ENCODE measurements at regions not wholly inside any gene's neighbourhood (a gene's known extent, or its start where the extent isn't known, plus 50 kb on each side); places are given as distances from the start of the nearest gene placed in this dataset.
"Not testable (repeated sequence)": the region's sequence is repeated elsewhere in the genome, so short reads cannot be mapped to it uniquely, and the experiment has no call there.

DNA sequence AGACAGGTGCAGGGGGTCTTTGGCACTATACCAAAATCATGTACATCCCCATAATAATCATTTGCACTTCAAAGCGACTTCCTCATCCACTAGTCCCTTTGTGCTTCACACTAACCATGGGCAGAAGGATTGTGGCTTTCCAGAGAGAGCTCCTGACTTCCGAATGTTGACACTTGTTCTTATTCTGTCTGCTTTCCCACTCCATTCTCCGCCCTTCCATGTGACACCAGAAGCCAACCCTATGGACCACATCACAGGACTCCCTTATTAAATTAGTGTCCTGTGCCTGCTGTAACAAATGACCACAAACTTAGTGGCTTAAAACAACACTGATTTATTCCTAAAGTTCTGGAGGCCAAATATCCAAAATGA lies 91.6 kb downstream of the CMC2 start:
- DNase-seq (ENCODE audit: low read depth) = no peak

DNA sequence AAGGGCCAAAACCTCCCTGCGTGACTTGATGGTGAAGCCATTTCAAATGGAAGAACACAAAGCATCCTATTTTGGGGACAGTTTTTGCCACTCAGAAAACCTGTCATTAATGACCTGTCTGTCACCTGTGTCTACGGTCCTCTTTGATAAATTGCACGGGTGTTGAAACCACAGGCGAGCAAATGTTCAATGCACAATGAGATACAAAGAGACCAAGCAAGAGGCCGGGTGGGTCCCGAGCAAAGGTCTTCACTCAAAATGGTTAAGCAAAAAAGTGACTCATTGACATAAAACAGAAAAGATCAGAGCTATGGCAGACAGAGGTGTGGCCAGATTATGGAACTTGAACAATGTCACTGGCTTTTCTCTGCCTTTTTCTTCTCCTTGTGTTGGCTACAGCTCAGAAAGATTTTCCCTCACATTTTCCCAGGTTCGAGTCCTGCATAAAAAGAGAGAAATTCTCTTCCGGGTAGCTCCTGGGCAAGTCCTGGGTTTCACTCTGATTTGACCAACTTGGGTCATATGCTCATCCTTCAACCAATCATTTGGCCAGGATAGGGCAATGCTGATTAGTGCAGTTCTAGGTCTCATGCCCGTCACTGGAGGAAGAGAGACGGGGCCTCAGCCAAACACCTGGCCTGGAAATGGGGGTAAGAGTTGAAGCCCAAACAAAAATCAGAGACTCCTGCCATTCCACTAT lies 92.2 kb downstream of the CMC2 start:
- DNase-seq (ENCODE audit: low read depth) = no peak

DNA sequence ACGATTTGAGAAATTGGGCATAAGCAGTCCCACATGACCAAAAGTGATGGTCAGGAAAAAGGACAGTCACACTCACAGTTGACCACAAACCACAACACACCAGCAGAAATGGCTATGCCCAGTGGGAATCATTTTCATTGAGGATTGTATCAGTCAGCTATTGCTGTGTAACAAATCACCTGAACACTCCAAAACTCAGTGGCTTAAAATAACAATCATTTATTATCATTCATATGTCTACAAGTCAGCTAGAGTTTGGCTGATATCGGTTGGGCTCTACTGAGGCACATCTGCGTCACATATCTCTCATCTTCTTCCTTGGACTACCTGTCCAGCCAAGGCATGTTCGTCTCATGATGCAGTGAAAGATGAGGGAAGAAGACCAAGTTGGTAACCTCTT lies 93.3 kb downstream of the CMC2 start:
- no peak for DNase-seq (ENCODE audit: low read depth)

GRCh38 chr16:80912651-80913050 lies 94.0 kb downstream of the CMC2 start:
- no peak for DNase-seq (ENCODE audit: low read depth)

GRCh38 chr16:80910434-80910833 lies 96.3 kb downstream of the CMC2 start:
- no peak for DNase-seq (ENCODE audit: low read depth)

GRCh38 chr16:80909720-80910119 lies 97.0 kb downstream of the CMC2 start:
- DNase-seq (ENCODE audit: low read depth) = no peak

GRCh38 chr16:80906169-80906568 lies 100.5 kb downstream of the CMC2 start:
- DNase-seq (ENCODE audit: low read depth) = not testable (repeated sequence)

DNA sequence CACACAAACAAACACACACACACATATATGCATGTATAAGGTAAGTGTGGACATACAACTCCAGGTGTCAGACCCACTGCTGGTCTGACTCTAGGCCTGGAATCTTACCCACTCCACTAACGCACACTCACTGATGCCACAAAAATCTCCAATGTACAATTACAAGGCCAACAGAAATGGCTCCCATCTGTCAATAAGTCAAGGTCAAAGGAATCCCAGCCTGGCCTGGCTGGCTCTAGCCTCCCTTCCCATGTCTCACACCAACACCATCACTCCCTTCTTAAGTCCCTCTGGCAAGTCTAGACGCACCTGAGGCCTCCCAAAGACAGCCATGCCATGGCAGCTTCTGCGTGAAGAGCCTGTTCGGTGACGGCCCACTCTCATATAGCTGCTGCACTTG lies 99.2 kb upstream of the CDYL2 start:
- no peak for DNase-seq (ENCODE audit: low read depth)

DNA sequence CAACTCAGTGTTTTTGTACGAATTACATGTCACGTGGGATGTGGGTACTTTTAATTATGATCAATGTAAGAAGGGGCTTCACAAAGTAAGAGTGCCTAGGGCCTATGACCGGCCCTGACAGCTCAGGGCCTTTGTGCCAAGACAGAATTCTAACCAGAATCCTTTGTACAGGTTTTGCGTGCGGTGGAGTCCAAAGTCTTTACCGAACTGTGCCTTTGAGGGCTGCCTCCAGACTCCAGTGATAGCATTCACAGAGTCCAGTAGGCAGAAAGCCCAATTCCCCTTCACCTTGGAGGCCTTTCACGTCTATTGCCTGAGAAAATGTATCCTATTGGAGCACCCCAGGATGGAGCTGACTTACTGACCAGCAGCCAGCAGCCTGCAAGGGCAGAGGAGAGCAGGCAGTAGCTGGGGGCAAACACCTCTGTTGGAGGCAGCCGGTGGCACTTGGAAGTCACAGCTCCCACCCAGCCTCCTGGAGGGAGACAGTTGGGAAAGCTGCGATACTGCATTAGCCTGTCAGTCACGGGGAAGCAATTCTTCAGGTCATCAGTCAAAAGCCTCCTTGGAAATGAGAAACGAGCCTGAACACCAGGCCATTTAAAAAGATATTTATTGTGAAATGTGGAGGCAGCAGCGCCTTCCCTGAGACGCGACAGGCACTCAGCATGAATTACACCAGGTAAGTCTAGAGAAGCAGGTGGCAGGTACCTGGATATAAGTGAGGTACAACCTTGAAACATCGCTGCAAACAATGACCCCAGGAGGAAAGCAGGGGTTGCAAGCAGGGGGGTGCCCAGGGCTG lies 98.1 kb upstream of the CDYL2 start:
- DNase-seq (ENCODE audit: low read depth) = no peak

DNA sequence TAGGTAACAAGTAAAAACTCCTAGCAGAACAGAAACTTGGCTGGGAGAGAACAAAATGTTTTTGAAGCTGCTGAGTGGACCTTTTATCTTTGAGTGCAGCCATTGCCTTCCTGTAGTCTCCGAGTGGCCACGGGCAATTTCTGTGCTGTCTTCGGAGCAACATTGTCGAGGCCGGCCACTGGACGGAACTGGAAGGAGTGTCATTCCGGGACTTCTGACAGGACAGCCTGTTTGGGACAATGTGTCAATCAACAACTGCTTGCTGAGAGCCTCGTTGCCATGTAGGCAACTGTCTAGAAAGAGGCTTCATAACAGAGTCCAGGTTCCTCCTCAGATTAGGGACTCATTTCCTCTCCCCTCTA lies 96.2 kb upstream of the CDYL2 start:
- no peak for DNase-seq (ENCODE audit: low read depth)

DNA sequence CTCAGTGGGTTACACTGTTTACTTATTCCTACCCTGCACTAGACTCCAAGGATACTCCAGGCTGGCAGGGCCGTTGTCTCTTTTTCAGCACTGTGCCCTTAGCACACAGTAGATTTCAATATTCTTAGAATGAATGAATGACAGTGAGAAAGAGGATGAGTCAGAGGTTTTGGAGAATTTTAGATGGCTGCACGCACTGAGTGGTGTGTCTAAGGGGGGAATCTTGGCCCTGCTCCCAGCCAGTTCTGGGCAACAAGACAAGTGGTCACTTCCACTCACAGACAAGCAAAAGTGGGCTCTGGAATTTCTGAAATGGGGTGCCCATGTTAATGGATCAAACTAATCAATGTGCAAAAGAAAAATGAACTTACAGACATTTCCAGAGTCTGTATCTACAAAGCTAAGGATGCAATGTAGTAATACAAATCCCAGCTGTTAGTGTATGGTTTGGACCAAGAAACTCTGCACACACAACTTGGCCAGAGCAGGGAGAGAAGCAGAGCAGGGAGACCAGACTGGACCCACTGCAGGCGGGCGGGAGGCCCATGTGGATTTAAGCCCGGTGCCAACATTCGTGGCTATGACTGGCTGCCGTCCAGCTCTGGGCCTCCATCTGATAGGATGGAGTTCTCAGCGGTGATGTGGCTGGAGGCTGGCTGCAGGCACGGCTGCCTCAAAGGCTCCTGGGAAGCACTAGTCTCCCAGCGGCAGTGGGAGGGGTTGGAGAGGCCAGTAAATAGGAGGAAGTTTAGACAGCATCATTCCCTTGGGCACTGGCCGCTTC lies 95.6 kb upstream of the CDYL2 start:
- peak; percentile 83 for DNase-seq (ENCODE audit: low read depth)

DNA sequence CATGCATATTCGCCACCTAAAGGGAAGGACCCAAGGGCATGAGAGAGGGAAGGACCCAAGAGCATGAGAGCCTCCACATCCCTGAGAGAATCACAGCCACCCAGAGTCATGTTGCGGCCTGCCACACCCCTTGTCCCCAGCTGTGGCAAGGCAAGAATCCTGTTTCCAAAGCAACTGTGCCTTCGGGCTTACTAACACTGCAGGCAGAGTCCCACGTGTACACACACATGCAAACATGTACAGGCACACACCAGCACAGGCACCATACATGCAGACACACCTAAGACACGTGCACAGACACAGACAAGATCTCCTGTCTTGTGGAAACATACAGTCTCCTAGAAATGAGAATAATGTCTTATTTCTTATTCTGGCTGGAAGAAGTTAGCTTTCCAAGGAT lies 92.4 kb upstream of the CDYL2 start:
- DNase-seq (ENCODE audit: low read depth) = no peak

- no peak for DNase-seq (ENCODE audit: low read depth)
Observed at GRCh38 chr16:80894091-80894490, 89.7 kb upstream of the CDYL2 start.

DNA sequence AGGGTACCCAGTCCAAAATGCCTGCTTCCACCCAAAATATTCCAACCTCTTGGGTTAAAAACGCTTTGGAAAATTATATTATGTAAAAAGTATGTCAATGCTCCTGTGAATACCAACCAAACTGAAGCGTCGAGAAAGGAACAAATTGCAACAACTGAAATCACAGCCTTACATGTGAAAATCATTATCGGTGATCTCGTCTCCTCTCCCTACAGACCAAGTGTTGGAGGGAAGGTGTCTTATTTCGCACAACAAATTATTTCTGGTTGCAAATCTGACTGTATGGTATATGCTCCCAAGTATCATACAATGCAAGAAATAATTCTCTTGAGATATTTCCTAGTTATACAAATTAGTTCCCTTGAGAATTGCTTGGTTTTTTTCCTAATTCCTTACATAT lies 89.3 kb upstream of the CDYL2 start:
- no peak for DNase-seq (ENCODE audit: low read depth)

DNA sequence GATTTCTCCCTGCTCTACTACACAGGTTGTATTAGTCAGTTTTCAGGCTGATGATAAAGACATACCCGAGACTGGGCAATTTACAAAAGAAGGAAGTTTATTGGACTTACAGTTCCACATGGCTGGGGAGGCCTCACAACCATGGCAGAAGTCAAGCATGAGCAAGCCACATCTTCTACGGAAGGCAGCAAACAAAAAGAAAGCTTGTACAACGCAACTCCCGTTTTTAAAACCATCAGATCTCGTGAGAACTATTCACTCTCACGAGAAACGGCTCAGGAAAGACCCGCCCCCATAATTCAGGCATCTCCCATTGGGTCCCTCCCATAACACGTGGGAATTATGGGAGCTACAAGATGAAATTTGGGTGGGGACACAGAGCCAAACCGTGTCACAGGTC lies 88.0 kb upstream of the CDYL2 start:
- not testable (repeated sequence) for DNase-seq (ENCODE audit: low read depth)

DNA sequence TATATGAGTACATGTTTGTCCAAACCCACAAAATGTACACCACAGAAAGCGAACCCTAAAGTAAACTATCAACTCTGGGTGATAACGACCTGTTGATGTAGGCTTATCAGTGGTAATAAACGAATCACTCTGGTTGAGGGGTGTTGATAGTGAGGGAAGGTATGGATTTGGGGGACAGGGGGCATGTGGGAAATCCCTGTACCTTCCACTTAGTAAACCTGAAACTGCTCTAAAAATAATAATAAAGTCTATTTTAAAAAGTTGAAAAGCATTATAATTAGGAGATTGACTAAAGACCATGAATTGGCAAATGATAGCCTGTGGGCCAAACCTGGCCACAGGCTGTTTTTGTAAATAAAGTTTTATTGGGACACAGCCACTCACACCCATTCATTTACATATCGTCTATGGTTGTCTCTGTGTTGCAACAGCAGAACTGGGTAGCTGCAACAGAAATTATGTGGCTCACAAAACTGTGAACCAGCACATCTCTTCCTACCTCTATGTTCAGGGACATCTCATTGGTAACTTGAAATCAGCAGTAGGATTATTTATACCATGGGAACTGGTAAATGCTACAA lies 85.5 kb upstream of the CDYL2 start:
- no peak for DNase-seq (ENCODE audit: low read depth)

- DNase-seq (ENCODE audit: low read depth) = no peak
Observed at GRCh38 chr16:80887062-80887461, 82.7 kb upstream of the CDYL2 start.

GRCh38 chr16:80883816-80884215 lies 79.4 kb upstream of the CDYL2 start:
- no peak for DNase-seq (ENCODE audit: low read depth)

- no peak for DNase-seq (ENCODE audit: low read depth)
Observed at GRCh38 chr16:80883159-80883642, 78.8 kb upstream of the CDYL2 start.

DNA sequence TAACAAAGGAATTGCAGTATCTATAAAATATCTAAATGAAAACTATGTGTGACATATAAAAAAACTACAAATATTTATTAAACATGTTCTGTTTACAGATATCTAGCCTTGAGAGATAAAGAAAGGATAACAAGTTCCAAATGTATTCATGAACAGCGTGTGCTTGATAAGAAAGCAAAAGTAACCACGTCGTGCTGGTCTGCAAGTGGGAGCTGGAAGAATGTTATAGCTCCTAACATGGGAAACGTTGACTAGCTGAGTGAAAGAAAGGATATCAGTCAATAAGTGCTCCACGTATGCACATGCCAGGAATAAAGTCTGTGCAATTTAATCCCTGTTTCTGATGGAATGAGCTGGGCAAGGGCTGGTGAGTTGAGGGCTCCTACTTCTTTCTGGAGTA lies 71.2 kb upstream of the CDYL2 start:
- no peak for DNase-seq (ENCODE audit: low read depth)

- no peak for DNase-seq (ENCODE audit: low read depth)
Observed at GRCh38 chr16:80874925-80875324, 70.5 kb upstream of the CDYL2 start.

- DNase-seq (ENCODE audit: low read depth) = no peak
Observed at GRCh38 chr16:80862160-80862705, 57.8 kb upstream of the CDYL2 start.

All from fibroblast of the conjunctiva (primary cell).